H1 (cell line): ENCODE measurements at regions not wholly inside any gene's neighbourhood (a gene's known extent, or its start where the extent isn't known, plus 50 kb on each side); places are given as distances from the start of the nearest gene placed in this dataset.

Experiments
- CTCF ChIA-PET: fragments of 300-600 bp; sonication (Branson Sonifier 250); formaldehyde crosslinking; loops from one replicate; lab custom pipeline; 2021; ENCODE audit not compliant: partially characterized antibody; lab: Charles Lee
- POLR2A ChIA-PET: fragments of 300-600 bp; sonication (Branson Sonifier 250); formaldehyde crosslinking; loops from one replicate; lab custom pipeline; 2021; ENCODE audit warnings: inconsistent platforms; ENCODE audit not compliant: partially characterized antibody; lab: Charles Lee
- DNase-seq, 2 experiments: peaks; one replicate each; pipeline versions ENCODE4 v3.0.0 to v3.0.0-alpha.2; 2010 to 2022; ENCODE audit warnings: low spot score in 2 of 2, low read depth in 1 of 2, mixed read lengths in 1 of 2
- FAIRE-seq: peaks from 2 replicates; lab custom pipeline; 2011; peaks lifted over from hg19 to GRCh38; lab: Jason Lieb, UNC
- H2AFZ ChIP-seq: 2 replicates; pipeline ENCODE4 v1.8.1; 2012; ENCODE audit warnings: low read length, inconsistent platforms
- H2AK5ac ChIP-seq: 2 replicates; pipeline ENCODE4 v1.6.1; 2013; ENCODE audit warnings: low read depth, low read length
- H2BK120ac ChIP-seq: replicated peaks from 2 replicates; pipeline ENCODE3; 2013; ENCODE audit warnings: low read depth, low read length, inconsistent platforms
- H2BK12ac ChIP-seq: 2 replicates; pipeline ENCODE4 v1.6.1; 2013; ENCODE audit warnings: low read depth, low read length
- H2BK15ac ChIP-seq: 2 replicates; pipeline ENCODE4 v1.6.1; 2013; ENCODE audit warnings: low read length
- H2BK20ac ChIP-seq: 2 replicates; pipeline ENCODE4 v1.6.1; 2013; ENCODE audit warnings: low read length
- H2BK5ac ChIP-seq: 2 replicates; pipeline ENCODE4 v1.6.1; 2013; ENCODE audit warnings: low read depth, low read length
- H3K14ac ChIP-seq: 2 replicates; pipeline ENCODE4 v1.6.1; 2013; ENCODE audit warnings: inconsistent platforms; ENCODE audit not compliant: insufficient read length
- H3K18ac ChIP-seq: 2 replicates; pipeline ENCODE4 v1.6.1; 2013; ENCODE audit warnings: low read length; ENCODE audit errors: extremely low read depth
- H3K23ac ChIP-seq: 2 replicates; pipeline ENCODE4 v1.6.1; 2013; ENCODE audit warnings: inconsistent platforms; ENCODE audit not compliant: insufficient read length
- H3K23me2 ChIP-seq: 2 replicates; pipeline ENCODE4 v1.6.1; 2013; ENCODE audit warnings: low read depth, low read length
- H3K27ac ChIP-seq: 2 replicates; pipeline ENCODE4 v1.6.1; 2011; ENCODE audit warnings: low read depth, low read length, inconsistent platforms
- H3K27me3 ChIP-seq, 4 experiments: replicated peaks in 1 of 4; 1 replicate in 1 of 4; 2 replicates in 3 of 4; pipeline versions ENCODE4 v1.6.1 to v1.8.1; 2011 to 2013; ENCODE audit warnings: low read length in 3 of 4, mild to moderate bottlenecking in 3 of 4, inconsistent platforms in 2 of 4, mixed read lengths in 2 of 4, moderate library complexity in 1 of 4; ENCODE audit not compliant: control insufficient read depth in 3 of 4, insufficient read depth in 3 of 4; ENCODE audit errors: extremely low read depth in 1 of 4
- H3K36me3 ChIP-seq, 4 experiments: 2 replicates each; pipeline versions ENCODE4 v1.6.1 to v1.8.1; 2011 to 2013; ENCODE audit warnings: mild to moderate bottlenecking in 4 of 4, low read length in 3 of 4, moderate library complexity in 2 of 4, control low read depth in 1 of 4, inconsistent platforms in 1 of 4; ENCODE audit not compliant: insufficient read depth in 4 of 4, control insufficient read depth in 2 of 4
- H3K4ac ChIP-seq: replicated peaks from 2 replicates; pipeline ENCODE3; 2013; ENCODE audit warnings: low read length, low read depth, mixed read lengths, inconsistent platforms; ENCODE audit not compliant: insufficient read length
- H3K4me1 ChIP-seq, 4 experiments: replicated peaks in 1 of 4; 1 replicate in 1 of 4; 2 replicates in 3 of 4; pipeline versions ENCODE4 v1.6.1 to v1.8.1; 2011 to 2013; ENCODE audit warnings: low read length in 3 of 4, inconsistent platforms in 2 of 4, mixed read lengths in 1 of 4; ENCODE audit not compliant: insufficient read depth in 4 of 4, control insufficient read depth in 3 of 4
- H3K4me2 ChIP-seq, 2 experiments: 2 replicates each; pipeline versions ENCODE4 v1.6.1 to v1.8.1; 2011 to 2013; ENCODE audit warnings: low read depth in 2 of 2, low read length in 2 of 2, control low read depth in 1 of 2, inconsistent platforms in 1 of 2, mild to moderate bottlenecking in 1 of 2; ENCODE audit not compliant: insufficient read depth in 1 of 2
- H3K4me3 ChIP-seq, 4 experiments: fragments of 200-600, 300-600 bp in 1 of 4; sonication (generic), shearing (Covaris generic), sonication (Bioruptor Twin) in 1 of 4; 2 replicates each; pipeline versions ENCODE4 v1.5.1 to v1.8.1; 2011 to 2016; ENCODE audit warnings: low read length in 4 of 4, low read depth in 3 of 4, control low read depth in 2 of 4, inconsistent platforms in 2 of 4, mild to moderate bottlenecking in 2 of 4, mixed read lengths in 1 of 4, moderate library complexity in 1 of 4; ENCODE audit not compliant: insufficient read depth in 2 of 4; ENCODE audit errors: extremely low read depth in 1 of 4
- H3K56ac ChIP-seq: replicated peaks from 2 replicates; pipeline ENCODE3; 2013; ENCODE audit warnings: low read depth, mild to moderate bottlenecking, mixed read lengths, low read length, inconsistent platforms; ENCODE audit not compliant: insufficient read length
- H3K79me1 ChIP-seq: 2 replicates; pipeline ENCODE4 v1.6.1; 2013; ENCODE audit warnings: low read depth, low read length, control low read depth
- H3K79me2 ChIP-seq, 2 experiments: 2 replicates each; pipeline versions ENCODE4 v1.6.1 to v1.8.1; 2012 to 2013; ENCODE audit warnings: low read length in 2 of 2, mild to moderate bottlenecking in 2 of 2, inconsistent platforms in 1 of 2; ENCODE audit not compliant: insufficient read depth in 2 of 2, control insufficient read depth in 1 of 2
- H3K9ac ChIP-seq, 4 experiments: replicated peaks in 1 of 4; 1 replicate in 1 of 4; 2 replicates in 3 of 4; pipeline versions ENCODE4 v1.6.1 to v1.8.1; 2011 to 2013; ENCODE audit warnings: low read depth in 3 of 4, low read length in 3 of 4, control low read depth in 2 of 4, mild to moderate bottlenecking in 2 of 4, moderate library complexity in 2 of 4, inconsistent platforms in 1 of 4; ENCODE audit errors: extremely low read depth in 1 of 4
- H3K9me3 ChIP-seq, 2 experiments: 2 replicates each; pipeline versions ENCODE4 v1.6.1 to v1.8.1; 2012 to 2013; ENCODE audit warnings: mild to moderate bottlenecking in 2 of 2, moderate library complexity in 2 of 2, control low read depth in 1 of 2, inconsistent platforms in 1 of 2, low read depth in 1 of 2, low read length in 1 of 2, mixed read lengths in 1 of 2; ENCODE audit not compliant: insufficient read depth in 2 of 2
- H4K20me1 ChIP-seq, 2 experiments: replicated peaks in 1 of 2; 2 replicates each; pipeline versions ENCODE3 to v1.8.1; 2011 to 2013; ENCODE audit warnings: inconsistent platforms in 2 of 2, low read length in 2 of 2, mild to moderate bottlenecking in 1 of 2; ENCODE audit not compliant: insufficient read depth in 2 of 2, control insufficient read depth in 1 of 2
- H4K5ac ChIP-seq: 2 replicates; pipeline ENCODE4 v1.6.1; 2013; ENCODE audit warnings: low read length, low read depth, mixed read lengths, inconsistent platforms; ENCODE audit not compliant: insufficient read length
- H4K8ac ChIP-seq: 2 replicates; pipeline ENCODE4 v1.8.0; 2013; ENCODE audit warnings: mild to moderate bottlenecking, moderate library complexity, low read length, inconsistent platforms; ENCODE audit not compliant: insufficient read depth; ENCODE audit errors: extremely low read depth
- H4K91ac ChIP-seq: replicated peaks from 2 replicates; pipeline ENCODE3; 2013; ENCODE audit warnings: low read length, mixed read lengths, inconsistent platforms; ENCODE audit not compliant: insufficient read length
- BACH1 ChIP-seq: IDR thresholded peaks from 2 replicates; pipeline ENCODE4 v1.6.1; 2012; ENCODE audit warnings: low read length, improper control_type of control experiment
- BRCA1 ChIP-seq: IDR thresholded peaks from 2 replicates; pipeline ENCODE4 v1.6.1; 2012; ENCODE audit warnings: low read depth, low read length, improper control_type of control experiment
- CHD2 ChIP-seq: IDR thresholded peaks from 2 replicates; pipeline ENCODE4 v1.6.1; 2012; ENCODE audit warnings: low read length, improper control_type of control experiment
- CTCF ChIP-seq, 3 experiments: IDR thresholded peaks; 1 replicate in 2 of 3; 2 replicates in 1 of 3; pipeline versions ENCODE4 v1.5.1 to v1.6.1; 2011; ENCODE audit warnings: low read length in 3 of 3, mild to moderate bottlenecking in 3 of 3, inconsistent platforms in 2 of 3, low read depth in 1 of 3, moderate library complexity in 1 of 3; ENCODE audit not compliant: insufficient read depth in 1 of 3; ENCODE audit errors: control extremely low read depth in 1 of 3
- MAFK ChIP-seq: IDR thresholded peaks from 2 replicates; pipeline ENCODE4 v1.6.1; 2012; ENCODE audit warnings: low read depth, mild to moderate bottlenecking, improper control_type of control experiment, low read length
- RAD21 ChIP-seq, 2 experiments: IDR thresholded peaks in 1 of 2; conservative IDR thresholded peaks in 1 of 2; 2 replicates each; pipeline ENCODE4 v1.6.1; 2011; ENCODE audit warnings: low read depth in 2 of 2, low read length in 2 of 2, improper control_type of control experiment in 1 of 2, inconsistent platforms in 1 of 2, mild to moderate bottlenecking in 1 of 2, moderate library complexity in 1 of 2
- RBBP5 ChIP-seq: IDR thresholded peaks from 2 replicates; pipeline ENCODE4 v1.7.1; 2012; ENCODE audit warnings: low read depth, mild to moderate bottlenecking, inconsistent platforms, low read length, moderate library complexity, borderline replicate concordance
- SP1 ChIP-seq: IDR thresholded peaks from 2 replicates; pipeline ENCODE4 v1.6.1; 2011; ENCODE audit warnings: low read depth, low read length
- SP2 ChIP-seq: IDR thresholded peaks from 2 replicates; pipeline ENCODE4 v1.6.1; 2012; ENCODE audit warnings: mild to moderate bottlenecking, low read length, inconsistent platforms
- SUZ12 ChIP-seq: fragments of 200-600 bp; sonication (generic); IDR thresholded peaks from 2 replicates; pipeline ENCODE4 v1.6.1; 2012; ENCODE audit warnings: mild to moderate bottlenecking, inconsistent platforms, low read length, moderate library complexity, mixed read lengths
- TAF1 ChIP-seq: IDR thresholded peaks from 2 replicates; pipeline ENCODE4 v1.6.1; 2011; ENCODE audit warnings: mild to moderate bottlenecking, low read depth, low read length
- TCF12 ChIP-seq: IDR thresholded peaks from 2 replicates; pipeline ENCODE4 v1.6.1; 2011; ENCODE audit warnings: low read depth, mild to moderate bottlenecking, low read length
- ZNF274 ChIP-seq: IDR thresholded peaks from 2 replicates; pipeline ENCODE4 v1.7.0; 2012; ENCODE audit warnings: low read length, borderline replicate concordance; ENCODE audit errors: extremely low read depth
- WGBS, 2 experiments: shearing (Covaris generic) in 1 of 2; methylation state at CpG; one replicate each; pipeline versions ENCODE4 v1.1.6 to v1.1.7; 2013 to 2015; ENCODE audit warnings: low lambda C conversion rate in 2 of 2, mixed read lengths in 2 of 2, inconsistent platforms in 1 of 2, low coverage in 1 of 2, missing lambda C conversion rate in 1 of 2; ENCODE audit not compliant: insufficient replicate concordance in 2 of 2, insufficient coverage in 1 of 2, insufficient read length in 1 of 2; ENCODE audit errors: extremely low coverage in 1 of 2, missing lambda C conversion rate in 1 of 2; 5-methylcytosine and 5-hydroxymethylcytosine counted together

DNA sequence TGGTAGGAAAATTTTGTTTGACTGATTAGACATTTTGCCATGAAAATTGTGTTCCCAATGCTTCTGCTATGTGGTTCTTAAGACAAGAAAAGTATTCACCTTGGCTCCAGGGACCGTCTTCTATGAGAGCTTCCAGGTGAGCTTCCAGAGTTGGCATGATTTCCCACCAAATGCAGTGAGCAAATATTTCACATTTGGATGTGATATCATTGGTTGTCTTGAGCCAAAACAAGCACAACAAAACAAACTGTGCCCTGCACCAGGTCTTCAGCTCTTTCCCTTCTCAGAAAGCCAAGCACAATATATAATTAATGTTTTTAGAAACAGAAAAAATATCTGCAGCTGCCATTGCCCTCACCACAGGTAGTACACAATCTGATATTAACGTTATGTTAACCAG, 1009.0 kb downstream of the PLA2G4A start:
- no peak overlapping the region for H2AFZ ChIP-seq
- no peaks in the 10 kb centered on the region for H3K79me2 ChIP-seq
- FAIRE-seq (no peak), DNase-seq (no peak)
- no peaks in the 10 kb centered on the region for H3K23me2 ChIP-seq
- no peak overlapping the region for H3K4me2 ChIP-seq
- H4K20me1 ChIP-seq, result no peaks in the 10 kb centered on the region
- no peak overlapping the region for H2BK120ac ChIP-seq
- H3K9me3 ChIP-seq, result peaks cover 6 to 9% of the 10 kb centered on the region in 2 experiments
- no peak overlapping the region for H3K23ac ChIP-seq
- H3K27me3 ChIP-seq, result no peaks in the 10 kb centered on the region
- WGBS, 2 experiments, result 91% methylated on average over 2 of the region's 2 CpGs; no CpG with 5 or more reads in 1 of the 2 experiments
- no peak overlapping the region for H4K5ac ChIP-seq
- H4K91ac ChIP-seq, result no peak overlapping the region
- H3K9ac ChIP-seq, result no peak overlapping the region
- no peak overlapping the region for H3K27ac ChIP-seq
- H3K4ac ChIP-seq, result no peak overlapping the region
- no peaks in the 10 kb centered on the region for H3K79me1 ChIP-seq
- no peaks in the 10 kb centered on the region; a peak in 1 of 8 replicates for H3K36me3 ChIP-seq
- no peak overlapping the region for H2BK5ac ChIP-seq
- H3K4me3 ChIP-seq, result no peak overlapping the region
- ChIA-PET CTCF (interaction anchor here (0.6 kb wide), 1 partner anchor 1435 kb away, joined by 3 read pairs; no protein-coding TSS in a partner anchor), POLR2A (no interaction called here)
- no peaks in the 10 kb centered on the region for H3K4me1 ChIP-seq
- H2BK20ac ChIP-seq, result no peak overlapping the region
- H2AK5ac ChIP-seq, result no peak overlapping the region
- no peak overlapping the region for H3K14ac ChIP-seq
- no peak overlapping the region for H2BK12ac ChIP-seq
- no peak overlapping the region for H3K18ac ChIP-seq
- no peak overlapping the region for H3K56ac ChIP-seq
- no peak overlapping the region for H2BK15ac ChIP-seq
- no peak overlapping the region for H4K8ac ChIP-seq
- TF ChIP-seq SP2, result no peak
- no peak for TF ChIP-seq TCF12
- TF ChIP-seq SUZ12, result no peak
- no peak for TF ChIP-seq RBBP5
- TF ChIP-seq CTCF (IDR thresholded peaks at IDR 0.05; ENCODE audit: control extremely low read depth in 1 of 3, insufficient read depth in 1 of 3, low read depth in 1 of 3, low read length in 3 of 3), result no peak
- no peak for TF ChIP-seq BRCA1
- no peak for TF ChIP-seq RAD21 (IDR thresholded peaks at IDR 0.05 in 1 of 2, conservative IDR thresholded peaks at IDR 0.05 in 1 of 2; ENCODE audit: low read depth in 2 of 2, low read length in 2 of 2)
- no peak for TF ChIP-seq BACH1
- TF ChIP-seq TAF1, result no peak
- no peak for TF ChIP-seq ZNF274
- no peak for TF ChIP-seq SP1
- TF ChIP-seq CHD2, result no peak
- no peak for TF ChIP-seq MAFK
